C4-2B (cell line): ENCODE measurements at regions not wholly inside any gene's neighbourhood (a gene's known extent, or its start where the extent isn't known, plus 50 kb on each side); places are given as distances from the start of the nearest gene placed in this dataset.
A peak's percentile ranks its signal among the peaks of the same experiment; 100 is the strongest.

ENCODE experiments used
- H3K27ac ChIP-seq: fragments of 450-650 bp; 2 replicates; pipeline ENCODE4 v1.5.1; 2017
- ZFX ChIP-seq: fragments of 450-650 bp; IDR thresholded peaks from 2 replicates; pipeline ENCODE4 v1.6.1; 2017
- TF ChIP-seq, protein P1 (sequence below): fragments of 450-650 bp; conservative IDR thresholded peaks from 2 replicates; pipeline ENCODE4 v1.5.1; 2017; ENCODE audit warnings: mild to moderate bottlenecking

GRCh38 chr6:84434550-84434949 is 207.1 kb upstream of the CEP162 start:
- TF ChIP-seq ZFX, result no peak
- TF ChIP-seq, protein P1, sequence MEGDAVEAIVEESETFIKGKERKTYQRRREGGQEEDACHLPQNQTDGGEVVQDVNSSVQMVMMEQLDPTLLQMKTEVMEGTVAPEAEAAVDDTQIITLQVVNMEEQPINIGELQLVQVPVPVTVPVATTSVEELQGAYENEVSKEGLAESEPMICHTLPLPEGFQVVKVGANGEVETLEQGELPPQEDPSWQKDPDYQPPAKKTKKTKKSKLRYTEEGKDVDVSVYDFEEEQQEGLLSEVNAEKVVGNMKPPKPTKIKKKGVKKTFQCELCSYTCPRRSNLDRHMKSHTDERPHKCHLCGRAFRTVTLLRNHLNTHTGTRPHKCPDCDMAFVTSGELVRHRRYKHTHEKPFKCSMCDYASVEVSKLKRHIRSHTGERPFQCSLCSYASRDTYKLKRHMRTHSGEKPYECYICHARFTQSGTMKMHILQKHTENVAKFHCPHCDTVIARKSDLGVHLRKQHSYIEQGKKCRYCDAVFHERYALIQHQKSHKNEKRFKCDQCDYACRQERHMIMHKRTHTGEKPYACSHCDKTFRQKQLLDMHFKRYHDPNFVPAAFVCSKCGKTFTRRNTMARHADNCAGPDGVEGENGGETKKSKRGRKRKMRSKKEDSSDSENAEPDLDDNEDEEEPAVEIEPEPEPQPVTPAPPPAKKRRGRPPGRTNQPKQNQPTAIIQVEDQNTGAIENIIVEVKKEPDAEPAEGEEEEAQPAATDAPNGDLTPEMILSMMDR, result no peak
- no peak overlapping the region for H3K27ac ChIP-seq

DNA sequence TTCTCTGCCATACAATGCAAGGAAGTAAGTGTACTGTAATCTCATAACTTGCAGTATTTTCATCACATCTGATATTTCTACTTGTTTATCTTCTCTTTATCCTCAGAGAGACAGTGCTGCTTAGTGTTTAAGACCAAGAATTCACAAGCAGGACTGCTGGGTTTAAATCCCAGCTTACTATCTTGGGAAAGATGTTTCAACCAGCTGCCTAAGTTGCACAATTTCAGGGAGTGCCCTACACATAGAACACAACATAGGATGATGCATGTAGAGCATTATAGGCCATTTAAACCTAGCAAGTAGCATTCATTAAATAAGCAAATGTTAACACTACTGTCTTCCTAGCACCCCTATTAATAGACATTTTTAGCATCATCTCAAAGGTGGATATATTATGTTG is 205.2 kb upstream of the CEP162 start:
- H3K27ac ChIP-seq, result no peak overlapping the region
- TF ChIP-seq ZFX, result no peak

GRCh38 chr6:84428300-84428907 is 201.0 kb upstream of the CEP162 start:
- H3K27ac ChIP-seq, result no peak overlapping the region
- TF ChIP-seq, protein P1, result peak; percentile 84
- no peak for TF ChIP-seq ZFX

- no peak overlapping the region for H3K27ac ChIP-seq
Measured at GRCh38 chr6:84425971-84426705, 198.7 kb upstream of the CEP162 start.

GRCh38 chr6:84424956-84425355 is 197.5 kb upstream of the CEP162 start:
- no peak overlapping the region for H3K27ac ChIP-seq

More at GRCh38 chr6:84425971-84426705, 198.7 kb upstream of the CEP162 start:
- TF ChIP-seq ZFX, result no peak
- TF ChIP-seq, protein P1, result no peak

GRCh38 chr6:84422380-84422968 is 195.0 kb upstream of the CEP162 start:
- H3K27ac ChIP-seq, result no peak overlapping the region

More at GRCh38 chr6:84424956-84425355, 197.5 kb upstream of the CEP162 start:
- TF ChIP-seq, protein P1, result no peak
- TF ChIP-seq ZFX, result no peak

GRCh38 chr6:84421031-84421430 is 193.6 kb upstream of the CEP162 start:
- no peak for TF ChIP-seq ZFX
- TF ChIP-seq, protein P1, result no peak

More at GRCh38 chr6:84422380-84422968, 195.0 kb upstream of the CEP162 start:
- TF ChIP-seq ZFX, result no peak
- TF ChIP-seq, protein P1, result peak; percentile 83

More at GRCh38 chr6:84421031-84421430, 193.6 kb upstream of the CEP162 start:
- H3K27ac ChIP-seq, result no peak overlapping the region
